HepG2 (cell line): ENCODE measurements at regions not wholly inside any gene's neighbourhood (a gene's known extent, or its start where the extent isn't known, plus 50 kb on each side); places are given as distances from the start of the nearest gene placed in this dataset.

Experiments used
- ATAC-seq: fragments of 200-7000 bp; cut with Tn5 transposase; 3 replicates; pipeline ENCODE4 v1.9.1; 2020; ENCODE audit warnings: mild to moderate bottlenecking, moderate library complexity
- BruUV-seq: library from RNA; stranded (reverse); fragments of 400-500 nt; replicated peaks from 2 replicates; lab custom pipeline; 2021; lab: Mats Ljungman, UMichigan
- CTCF ChIA-PET: fragments of 300-600 bp; formaldehyde crosslinking; extraction: SDS; loops from one replicate; lab custom pipeline; 2021; ENCODE audit warnings: low total read pairs, inconsistent platforms, low intra/inter-chr PET ratio; lab: Yijun Ruan, JAX
- POLR2A ChIA-PET: fragments of 350-600 bp; sonication (Branson Sonifier 250); formaldehyde crosslinking; loops from one replicate; lab custom pipeline; 2020; ENCODE audit warnings: antibody characterized with exemption, inconsistent platforms; lab: Yijun Ruan, JAX
- DNase-seq: peaks from one replicate; pipeline ENCODE4 v3.0.0-alpha.2; 2015; ENCODE audit warnings: low spot score
- FAIRE-seq: peaks from 3 replicates; lab custom pipeline; 2011; peaks lifted over from hg19 to GRCh38; lab: Jason Lieb, UNC
- H2AFZ ChIP-seq: one replicate; pipeline ENCODE4 v1.6.1; 2011; ENCODE audit warnings: low read length, inconsistent platforms
- H3K27ac ChIP-seq: fragments of 300-600 bp; 3 replicates; pipeline ENCODE4 v1.8.0; 2011; ENCODE audit warnings: mixed run types, mild to moderate bottlenecking, mixed read lengths, low read length, inconsistent platforms; ENCODE audit not compliant: insufficient read depth; ENCODE audit errors: extremely low read length
- H3K27me3 ChIP-seq, 2 experiments: fragments of 200-600 bp in 1 of 2; 2 replicates in 1 of 2; 3 replicates in 1 of 2; pipeline versions ENCODE4 v1.6.0 to v1.8.0; 2011; ENCODE audit warnings: low read length in 2 of 2, mild to moderate bottlenecking in 2 of 2, moderate library complexity in 2 of 2, inconsistent platforms in 1 of 2; ENCODE audit not compliant: insufficient read depth in 2 of 2, control insufficient read depth in 1 of 2
- H3K36me3 ChIP-seq, 2 experiments: fragments of 200-600 bp in 1 of 2; replicated peaks in 1 of 2; 2 replicates in 1 of 2; 3 replicates in 1 of 2; pipeline versions ENCODE4 v1.5.1 to v1.8.0; 2011; ENCODE audit warnings: low read length in 2 of 2, inconsistent platforms in 1 of 2; ENCODE audit not compliant: insufficient read depth in 2 of 2, control insufficient read depth in 1 of 2
- H3K4me1 ChIP-seq: 2 replicates; pipeline ENCODE4 v1.5.1; 2012; ENCODE audit warnings: low read length, inconsistent platforms; ENCODE audit not compliant: insufficient read depth
- H3K4me2 ChIP-seq: 2 replicates; pipeline ENCODE4 v1.6.0; 2011; ENCODE audit warnings: low read depth, low read length, inconsistent platforms
- H3K4me3 ChIP-seq, 3 experiments: fragments of 200-600 bp in 1 of 3; sonication (generic), shearing (Covaris generic) in 1 of 3; replicated peaks in 1 of 3; 2 replicates each; pipeline ENCODE4 v1.5.1; 2011 to 2016; ENCODE audit warnings: low read length in 3 of 3, inconsistent platforms in 2 of 3, low read depth in 2 of 3, mild to moderate bottlenecking in 2 of 3, control low read depth in 1 of 3, mixed read lengths in 1 of 3; ENCODE audit not compliant: insufficient read depth in 1 of 3
- H3K79me2 ChIP-seq: one replicate; pipeline ENCODE4 v1.6.1; 2011; ENCODE audit warnings: low read length, inconsistent platforms; ENCODE audit not compliant: insufficient read depth
- H3K9ac ChIP-seq: 2 replicates; pipeline ENCODE4 v1.6.0; 2011; ENCODE audit warnings: mild to moderate bottlenecking, low read depth, low read length, inconsistent platforms; ENCODE audit not compliant: insufficient read depth
- H3K9me3 ChIP-seq: 2 replicates; pipeline ENCODE4 v1.5.1; 2012; ENCODE audit warnings: mild to moderate bottlenecking, low read length
- H4K20me1 ChIP-seq: 2 replicates; pipeline ENCODE4 v1.6.0; 2011; ENCODE audit warnings: inconsistent platforms, mild to moderate bottlenecking, low read length, moderate library complexity; ENCODE audit not compliant: insufficient read depth
- ATF2 ChIP-seq: sonication (generic); formaldehyde crosslinking; IDR thresholded peaks from 2 replicates; pipeline ENCODE4 v1.4.0; 2020; ENCODE audit warnings: missing genetic modification reagents
- SSRP1 ChIP-seq: IDR thresholded peaks from 2 replicates; pipeline ENCODE4 v1.6.1; 2016; ENCODE audit warnings: control low read depth
- THYN1 ChIP-seq: sonication (generic); formaldehyde crosslinking; IDR thresholded peaks from 2 replicates; pipeline ENCODE4 v1.8.1; 2023; ENCODE audit warnings: low read depth, mild to moderate bottlenecking, moderate library complexity, missing genetic modification reagents, borderline replicate concordance
- ZBTB46 ChIP-seq: sonication (generic); formaldehyde crosslinking; IDR thresholded peaks from 2 replicates; pipeline ENCODE4 v1.4.0; 2020; ENCODE audit warnings: mild to moderate bottlenecking, missing genetic modification reagents, borderline replicate concordance
- ZNF235 ChIP-seq: sonication (generic); formaldehyde crosslinking; IDR thresholded peaks from 2 replicates; pipeline ENCODE4 v1.8.1; 2023; ENCODE audit warnings: mild to moderate bottlenecking, missing genetic modification reagents, borderline replicate concordance
- ZSCAN5A ChIP-seq: sonication (generic); formaldehyde crosslinking; IDR thresholded peaks from 2 replicates; pipeline ENCODE4 v1.8.0; 2022; ENCODE audit warnings: mild to moderate bottlenecking, missing genetic modification reagents, borderline replicate concordance
- WGBS: methylation state at CpG from one replicate; pipeline ENCODE4 v1.1.6; 2017; ENCODE audit warnings: low lambda C conversion rate; 5-methylcytosine and 5-hydroxymethylcytosine counted together
- in situ Hi-C: cut with HindIII; loops from 2 replicates; pipeline ENCODE4 v1.10.0; 2017; ENCODE audit warnings: low pct_unique_long_range_greater_than_20kb; ENCODE audit not compliant: extremely low pct_ligation_motif_present
- intact Hi-C: fragments of 100-400 bp; cut with micrococcal nuclease; formaldehyde crosslinking; loops from one replicate; pipeline ENCODE4 v1.10.0; 2022; ENCODE audit not compliant: unreplicated experiment

- TF ChIP-seq ZSCAN5A (CRISPR knock-in tag), result no peak
- no peak for TF ChIP-seq THYN1
- no peak for TF ChIP-seq ZBTB46
- TF ChIP-seq, all 625 proteins: peak for 0
Measured at GRCh38 chr13:103805771-103806170, 739.6 kb upstream of the SLC10A2 start (continued).

GRCh38 chr13:103803349-103803748 lies 737.1 kb upstream of the SLC10A2 start:
- no peak overlapping the region for H2AFZ ChIP-seq
- H3K36me3 ChIP-seq, result no peaks in the 10 kb centered on the region
- no peak for FAIRE-seq
- H3K4me2 ChIP-seq, result no peak overlapping the region
- no TSS peak for BruUV-seq
- ATAC-seq, result no peak
- H3K9ac ChIP-seq, result no peak overlapping the region
- ChIA-PET POLR2A (no interaction called here), CTCF (no interaction called here)
- H3K9me3 ChIP-seq, result peaks cover 59% of the 10 kb centered on the region
- no peak overlapping the region for H3K27ac ChIP-seq
- intact Hi-C loops (no loop called here), in situ Hi-C loops (no loop called here)
- no peak overlapping the region for H3K4me3 ChIP-seq
- no peaks in the 10 kb centered on the region for H4K20me1 ChIP-seq
- TF ChIP-seq ZNF235 (no peak), SSRP1 (CRISPR knock-in tag) (no peak), ATF2 (CRISPR knock-in tag) (no peak)
- no peaks in the 10 kb centered on the region for H3K27me3 ChIP-seq
- no peak for DNase-seq
- no peaks in the 10 kb centered on the region for H3K4me1 ChIP-seq
- WGBS, result 1% methylated on average over 2 of the region's 2 CpGs
- no peaks in the 10 kb centered on the region for H3K79me2 ChIP-seq
